ENCODE measurements at regions not wholly inside any gene's neighbourhood (a gene's known extent, or its start where the extent isn't known, plus 50 kb on each side); places are given as distances from the start of the nearest gene placed in this dataset.
"Not testable (repeated sequence)": the region's sequence is repeated elsewhere in the genome, so short reads cannot be mapped to it uniquely, and the experiment has no call there.

GRCh38 chr5:52627740-52628139 is 160.0 kb upstream of the ITGA1 start:
- Histone ChIP-seq H3K4me3 (no peak overlapping the region), H3K27ac (no peak overlapping the region)
- no peak for DNase-seq (ENCODE audit: low spot score)
- no peak for TF ChIP-seq CTCF (IDR thresholded peaks at IDR 0.05)

- DNase-seq (ENCODE audit: low spot score) = no peak
- Histone ChIP-seq H3K27ac (no peak overlapping the region), H3K4me3 (no peak overlapping the region)
- no peak for TF ChIP-seq CTCF (IDR thresholded peaks at IDR 0.05)
These were observed 155.4 kb upstream of the ITGA1 start for GRCh38 chr5:52632281-52632680.

GRCh38 chr5:52634171-52634570 is 153.5 kb upstream of the ITGA1 start:
- not testable (repeated sequence) for H3K4me3 ChIP-seq; H3K27ac ChIP-seq; DNase-seq (ENCODE audit: low spot score)

GRCh38 chr5:52638732-52639131 is 149.0 kb upstream of the ITGA1 start:
- no peak for TF ChIP-seq CTCF (IDR thresholded peaks at IDR 0.05)
- Histone ChIP-seq H3K27ac (no peak overlapping the region), H3K4me3 (no peak overlapping the region)
- DNase-seq (ENCODE audit: low spot score) = no peak

- no peak for DNase-seq (ENCODE audit: low spot score)
- H3K27ac ChIP-seq = no peak overlapping the region
- TF ChIP-seq CTCF (IDR thresholded peaks at IDR 0.05) = no peak
- H3K4me3 ChIP-seq = no peak overlapping the region
These were observed 139.0 kb upstream of the ITGA1 start for GRCh38 chr5:52648726-52649125.

- no peak for DNase-seq (ENCODE audit: low spot score)
These were observed 132.6 kb upstream of the ITGA1 start for GRCh38 chr5:52655163-52655562.

GRCh38 chr5:52656569-52657246 is 131.0 kb upstream of the ITGA1 start:
- no peak for TF ChIP-seq CTCF (IDR thresholded peaks at IDR 0.05)
- Histone ChIP-seq H3K4me3 (no peak overlapping the region), H3K27ac (no peak overlapping the region)
- no peak for DNase-seq (ENCODE audit: low spot score)

More at GRCh38 chr5:52655163-52655562, 132.6 kb upstream of the ITGA1 start:
- no peak for TF ChIP-seq CTCF (IDR thresholded peaks at IDR 0.05)
- H3K4me3 ChIP-seq = no peak overlapping the region
- H3K27ac ChIP-seq = no peak overlapping the region

Data from coronary artery (tissue), 2 donors.